IMR-90 (cell line): ENCODE measurements at regions not wholly inside any gene's neighbourhood (a gene's known extent, or its start where the extent isn't known, plus 50 kb on each side); places are given as distances from the start of the nearest gene placed in this dataset.

Source experiments
- ATAC-seq: fragments of 200-7000 bp; cut with Tn5 transposase; 2 replicates; pipeline ENCODE4 v1.9.1; 2020; ENCODE audit warnings: low read depth, mild to moderate bottlenecking, moderate library complexity
- BruUV-seq: library from RNA; stranded (reverse); fragments of 400-500 nt; replicated peaks from 2 replicates; lab custom pipeline; 2021; lab: Mats Ljungman, UMichigan
- CTCF ChIA-PET: fragments of 300-600 bp; formaldehyde crosslinking; extraction: SDS; loops from one replicate; lab custom pipeline; 2021; ENCODE audit warnings: antibody characterized with exemption; lab: Yijun Ruan, JAX
- POLR2A ChIA-PET: fragments of 300-600 bp; sonication (Branson Sonifier 250); formaldehyde crosslinking; loops from one replicate; lab custom pipeline; 2022; ENCODE audit warnings: antibody characterized with exemption; ENCODE audit not compliant: unreplicated experiment; lab: Charles Lee
- DNase-seq: peaks from one replicate; pipeline ENCODE4 v3.0.0; 2013
- H2AFZ ChIP-seq: replicated peaks from 2 replicates; pipeline ENCODE3; 2013; ENCODE audit warnings: low read length, mild to moderate bottlenecking; ENCODE audit not compliant: poor library complexity
- H2AK5ac ChIP-seq: 2 replicates; pipeline ENCODE4 v1.6.1; 2013; ENCODE audit warnings: low read depth, low read length, inconsistent platforms
- H2AK9ac ChIP-seq: replicated peaks from 2 replicates; pipeline ENCODE3; 2013; ENCODE audit warnings: mild to moderate bottlenecking, low read depth, low read length, moderate library complexity; ENCODE audit not compliant: poor library complexity
- H2BK120ac ChIP-seq: 2 replicates; pipeline ENCODE4 v1.6.1; 2013; ENCODE audit warnings: low read depth, low read length, inconsistent platforms
- H2BK15ac ChIP-seq: 3 replicates; pipeline ENCODE4 v1.6.1; 2013; ENCODE audit warnings: low read depth, low read length, inconsistent platforms
- H2BK20ac ChIP-seq: 2 replicates; pipeline ENCODE4 v1.6.1; 2013; ENCODE audit warnings: low read depth, mild to moderate bottlenecking, inconsistent platforms, low read length, moderate library complexity
- H2BK5ac ChIP-seq: 2 replicates; pipeline ENCODE4 v1.6.1; 2013; ENCODE audit warnings: mild to moderate bottlenecking, low read depth, low read length, inconsistent platforms; ENCODE audit not compliant: poor library complexity, severe bottlenecking
- H3K14ac ChIP-seq: replicated peaks from 2 replicates; pipeline ENCODE4 v1.6.1; 2013; ENCODE audit warnings: low read depth, low read length, inconsistent platforms
- H3K18ac ChIP-seq: 2 replicates; pipeline ENCODE4 v1.6.1; 2013; ENCODE audit warnings: low read depth, low read length, control low read depth
- H3K23ac ChIP-seq: 2 replicates; pipeline ENCODE4 v1.6.1; 2013; ENCODE audit warnings: low read depth, low read length, inconsistent platforms
- H3K27ac ChIP-seq: 2 replicates; pipeline ENCODE4 v1.5.1; 2013; ENCODE audit warnings: mild to moderate bottlenecking, control low read depth, low read length; ENCODE audit not compliant: insufficient read depth
- H3K27me3 ChIP-seq: 2 replicates; pipeline ENCODE4 v1.6.1; 2013; ENCODE audit warnings: low read length; ENCODE audit not compliant: control insufficient read depth, insufficient read depth
- H3K36me3 ChIP-seq: 2 replicates; pipeline ENCODE4 v1.6.1; 2013; ENCODE audit warnings: low read length, mixed read lengths; ENCODE audit not compliant: control insufficient read depth, insufficient read depth
- H3K4ac ChIP-seq: 2 replicates; pipeline ENCODE4 v1.6.1; 2013; ENCODE audit warnings: low read depth, low read length, inconsistent platforms
- H3K4me1 ChIP-seq: 2 replicates; pipeline ENCODE4 v1.6.1; 2013; ENCODE audit warnings: low read length, mixed read lengths; ENCODE audit not compliant: control insufficient read depth, insufficient read depth
- H3K4me2 ChIP-seq: 2 replicates; pipeline ENCODE4 v1.6.1; 2013; ENCODE audit warnings: low read depth, mild to moderate bottlenecking, control low read depth, low read length, moderate library complexity
- H3K4me3 ChIP-seq: 2 replicates; pipeline ENCODE4 v1.5.1; 2013; ENCODE audit warnings: low read depth, mild to moderate bottlenecking, control low read depth, low read length, moderate library complexity; ENCODE audit not compliant: insufficient read depth
- H3K56ac ChIP-seq: 2 replicates; pipeline ENCODE4 v1.6.1; 2013; ENCODE audit warnings: low read length, inconsistent platforms; ENCODE audit not compliant: insufficient read depth; ENCODE audit errors: extremely low read depth
- H3K79me1 ChIP-seq, 2 experiments: 2 replicates each; pipeline ENCODE4 v1.6.1; 2013; ENCODE audit warnings: low read length in 2 of 2, inconsistent platforms in 1 of 2, low read depth in 1 of 2
- H3K9ac ChIP-seq: 2 replicates; pipeline ENCODE4 v1.6.1; 2013; ENCODE audit warnings: low read depth, low read length, control low read depth
- H3K9me1 ChIP-seq: 2 replicates; pipeline ENCODE4 v1.6.1; 2013; ENCODE audit warnings: low read length, inconsistent platforms; ENCODE audit not compliant: insufficient read depth
- H3K9me3 ChIP-seq: 2 replicates; pipeline ENCODE4 v1.6.1; 2013; ENCODE audit warnings: low read length; ENCODE audit not compliant: control insufficient read depth, insufficient read depth
- H4K20me1 ChIP-seq: 2 replicates; pipeline ENCODE4 v1.6.1; 2013; ENCODE audit warnings: low read length, inconsistent platforms; ENCODE audit not compliant: insufficient read depth
- H4K5ac ChIP-seq: 2 replicates; pipeline ENCODE4 v1.6.1; 2013; ENCODE audit warnings: mild to moderate bottlenecking, low read depth, low read length, control low read depth
- H4K8ac ChIP-seq, 2 experiments: 2 replicates each; pipeline ENCODE4 v1.6.1; 2013; ENCODE audit warnings: low read depth in 2 of 2, low read length in 2 of 2, control low read depth in 1 of 2, inconsistent platforms in 1 of 2
- H4K91ac ChIP-seq: 2 replicates; pipeline ENCODE4 v1.6.1; 2013; ENCODE audit warnings: low read depth, low read length, inconsistent platforms; ENCODE audit not compliant: insufficient read depth
- CEBPB ChIP-seq: IDR thresholded peaks from 2 replicates; pipeline ENCODE4 v1.6.1; 2012; ENCODE audit warnings: low read depth, low read length, improper control_type of control experiment
- CHD1 ChIP-seq: IDR thresholded peaks from 2 replicates; pipeline ENCODE4 v1.6.1; 2012; ENCODE audit warnings: low read depth, low read length, improper control_type of control experiment
- MAFK ChIP-seq: IDR thresholded peaks from 2 replicates; pipeline ENCODE4 v1.6.1; 2012; ENCODE audit warnings: low read depth, low read length, improper control_type of control experiment
- MAZ ChIP-seq: IDR thresholded peaks from 2 replicates; pipeline ENCODE4 v1.6.1; 2012; ENCODE audit warnings: low read depth, mild to moderate bottlenecking, low read length, improper control_type of control experiment, moderate library complexity, borderline replicate concordance
- MXI1 ChIP-seq: IDR thresholded peaks from 2 replicates; pipeline ENCODE4 v1.6.1; 2012; ENCODE audit warnings: low read depth, mild to moderate bottlenecking, low read length, moderate library complexity, borderline replicate concordance
- NFE2L2 ChIP-seq: fragments of 150-350 bp; IDR thresholded peaks from 2 replicates; pipeline ENCODE4 v1.6.1; 2016; ENCODE audit warnings: low read depth, mild to moderate bottlenecking, low read length
- POLR2A ChIP-seq: IDR thresholded peaks from 2 replicates; pipeline ENCODE4 v1.6.1; 2012; ENCODE audit warnings: mild to moderate bottlenecking, low read depth, low read length
- RAD21 ChIP-seq: IDR thresholded peaks from 2 replicates; pipeline ENCODE4 v1.6.1; 2012; ENCODE audit warnings: low read length, improper control_type of control experiment
- RCOR1 ChIP-seq: IDR thresholded peaks from 2 replicates; pipeline ENCODE4 v1.6.1; 2012; ENCODE audit warnings: mild to moderate bottlenecking, low read length, improper control_type of control experiment; ENCODE audit not compliant: insufficient replicate concordance
- RFX5 ChIP-seq: IDR thresholded peaks from 2 replicates; pipeline ENCODE4 v1.8.0; 2012; ENCODE audit warnings: low read depth, mild to moderate bottlenecking, low read length, moderate library complexity
- SMC3 ChIP-seq: fragments of 150-350 bp; IDR thresholded peaks from 2 replicates; pipeline ENCODE4 v1.6.1; 2016; ENCODE audit warnings: low read depth, mild to moderate bottlenecking, antibody characterized with exemption, low read length, moderate library complexity
- dilution Hi-C: fragments of 300-500 bp; cut with HindIII; formaldehyde crosslinking; loops from one replicate; pipeline ENCODE4 v1.14.3; 2018; ENCODE audit warnings: low sequenced_read_pairs; ENCODE audit not compliant: unreplicated experiment
- in situ Hi-C: fragments of 300-500 bp; cut with MboI; formaldehyde crosslinking; loops from 3 replicates; pipeline ENCODE4 v1.14.3; 2019; ENCODE audit warnings: low sequenced_read_pairs, inconsistent platforms, mixed read lengths
- intact Hi-C: fragments of 100-400 bp; cut with micrococcal nuclease; formaldehyde crosslinking; loops from 2 replicates; pipeline ENCODE4 v1.10.0; 2022
- TF ChIP-seq, protein P1 (sequence below): conservative IDR thresholded peaks from 2 replicates; pipeline ENCODE4 v1.5.1; 2012; ENCODE audit warnings: mild to moderate bottlenecking, low read depth, low read length, improper control_type of control experiment
- TF ChIP-seq, protein P2 (sequence below): fragments of 150-350 bp; IDR thresholded peaks from 2 replicates; pipeline ENCODE4 v1.6.1; 2017; ENCODE audit warnings: mild to moderate bottlenecking, antibody characterized with exemption, low read length, low read depth
- TF ChIP-seq, protein P3 (sequence below): fragments of 150-350 bp; IDR thresholded peaks from 2 replicates; pipeline ENCODE4 v1.6.1; 2016; ENCODE audit warnings: low read depth, mild to moderate bottlenecking, low read length, moderate library complexity, borderline replicate concordance

DNA sequence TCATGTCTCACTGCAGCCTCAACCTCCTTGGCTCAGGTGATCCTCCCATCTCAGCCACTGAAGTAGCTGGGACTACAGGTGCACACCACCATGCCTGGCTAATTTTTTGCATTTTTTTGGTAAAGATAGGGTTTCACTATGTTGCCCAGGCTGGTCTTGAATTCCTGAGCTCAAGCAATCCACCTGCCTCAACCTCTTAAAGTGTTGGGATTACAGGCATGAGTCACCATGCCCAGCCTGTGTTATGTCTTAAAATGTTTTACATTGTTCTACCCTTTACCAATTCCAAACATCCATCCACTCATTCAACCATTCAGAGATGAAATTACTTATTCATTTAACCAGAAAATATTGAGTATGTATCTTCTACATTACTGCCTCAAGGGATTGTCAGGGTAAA, 111.6 kb upstream of the BTG1 start:
- BruUV-seq, result no TSS peak
- H4K91ac ChIP-seq, result no peak overlapping the region
- H4K8ac ChIP-seq, result no peak overlapping the region
- ChIA-PET CTCF (no interaction called here), POLR2A (no interaction called here)
- 0 out of 2 replicates have a peak, but pooled peaks cover 3% of the 10 kb centered on the region for H3K4me1 ChIP-seq
- dilution Hi-C loops, result no loop called here
- no peak overlapping the region for H4K5ac ChIP-seq
- no peak overlapping the region for H3K4ac ChIP-seq
- H3K18ac ChIP-seq, result no peak overlapping the region
- no peak overlapping the region for H3K27ac ChIP-seq
- H3K14ac ChIP-seq, result no peak overlapping the region
- no peak for DNase-seq
- TF ChIP-seq SMC3 (no peak), NFE2L2 (no peak), RCOR1 (no peak), RAD21 (no peak), MAFK (no peak), CEBPB (no peak), MAZ (no peak), POLR2A (no peak), RFX5 (no peak), MXI1 (no peak), CHD1 (no peak)
- TF ChIP-seq, protein P1, sequence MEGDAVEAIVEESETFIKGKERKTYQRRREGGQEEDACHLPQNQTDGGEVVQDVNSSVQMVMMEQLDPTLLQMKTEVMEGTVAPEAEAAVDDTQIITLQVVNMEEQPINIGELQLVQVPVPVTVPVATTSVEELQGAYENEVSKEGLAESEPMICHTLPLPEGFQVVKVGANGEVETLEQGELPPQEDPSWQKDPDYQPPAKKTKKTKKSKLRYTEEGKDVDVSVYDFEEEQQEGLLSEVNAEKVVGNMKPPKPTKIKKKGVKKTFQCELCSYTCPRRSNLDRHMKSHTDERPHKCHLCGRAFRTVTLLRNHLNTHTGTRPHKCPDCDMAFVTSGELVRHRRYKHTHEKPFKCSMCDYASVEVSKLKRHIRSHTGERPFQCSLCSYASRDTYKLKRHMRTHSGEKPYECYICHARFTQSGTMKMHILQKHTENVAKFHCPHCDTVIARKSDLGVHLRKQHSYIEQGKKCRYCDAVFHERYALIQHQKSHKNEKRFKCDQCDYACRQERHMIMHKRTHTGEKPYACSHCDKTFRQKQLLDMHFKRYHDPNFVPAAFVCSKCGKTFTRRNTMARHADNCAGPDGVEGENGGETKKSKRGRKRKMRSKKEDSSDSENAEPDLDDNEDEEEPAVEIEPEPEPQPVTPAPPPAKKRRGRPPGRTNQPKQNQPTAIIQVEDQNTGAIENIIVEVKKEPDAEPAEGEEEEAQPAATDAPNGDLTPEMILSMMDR, result no peak
- TF ChIP-seq, protein P2, sequence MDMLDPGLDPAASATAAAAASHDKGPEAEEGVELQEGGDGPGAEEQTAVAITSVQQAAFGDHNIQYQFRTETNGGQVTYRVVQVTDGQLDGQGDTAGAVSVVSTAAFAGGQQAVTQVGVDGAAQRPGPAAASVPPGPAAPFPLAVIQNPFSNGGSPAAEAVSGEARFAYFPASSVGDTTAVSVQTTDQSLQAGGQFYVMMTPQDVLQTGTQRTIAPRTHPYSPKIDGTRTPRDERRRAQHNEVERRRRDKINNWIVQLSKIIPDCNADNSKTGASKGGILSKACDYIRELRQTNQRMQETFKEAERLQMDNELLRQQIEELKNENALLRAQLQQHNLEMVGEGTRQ, result no peak
- TF ChIP-seq, protein P3, sequence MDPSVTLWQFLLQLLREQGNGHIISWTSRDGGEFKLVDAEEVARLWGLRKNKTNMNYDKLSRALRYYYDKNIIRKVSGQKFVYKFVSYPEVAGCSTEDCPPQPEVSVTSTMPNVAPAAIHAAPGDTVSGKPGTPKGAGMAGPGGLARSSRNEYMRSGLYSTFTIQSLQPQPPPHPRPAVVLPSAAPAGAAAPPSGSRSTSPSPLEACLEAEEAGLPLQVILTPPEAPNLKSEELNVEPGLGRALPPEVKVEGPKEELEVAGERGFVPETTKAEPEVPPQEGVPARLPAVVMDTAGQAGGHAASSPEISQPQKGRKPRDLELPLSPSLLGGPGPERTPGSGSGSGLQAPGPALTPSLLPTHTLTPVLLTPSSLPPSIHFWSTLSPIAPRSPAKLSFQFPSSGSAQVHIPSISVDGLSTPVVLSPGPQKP, result no peak
- H3K36me3 ChIP-seq, result no peaks in the 10 kb centered on the region
- H3K4me3 ChIP-seq, result no peak overlapping the region
- no peak for ATAC-seq
- H3K9ac ChIP-seq, result no peak overlapping the region
- H3K9me3 ChIP-seq, result no peaks in the 10 kb centered on the region
- H3K23ac ChIP-seq, result no peak overlapping the region
- H3K9me1 ChIP-seq, result no peaks in the 10 kb centered on the region
- no peak overlapping the region for H2AFZ ChIP-seq
- H2BK20ac ChIP-seq, result no peak overlapping the region
- intact Hi-C loops, result no loop called here
- H4K20me1 ChIP-seq, result no peaks in the 10 kb centered on the region
- H2BK15ac ChIP-seq, result no peak overlapping the region
- no peak overlapping the region for H2BK5ac ChIP-seq
- H2AK5ac ChIP-seq, result no peak overlapping the region
- no peaks in the 10 kb centered on the region for H3K27me3 ChIP-seq
- H3K4me2 ChIP-seq, result no peak overlapping the region
- in situ Hi-C loops, result no loop called here
- H2BK120ac ChIP-seq, result no peak overlapping the region
- no peak overlapping the region for H2AK9ac ChIP-seq
- no peaks in the 10 kb centered on the region for H3K79me1 ChIP-seq
- H3K56ac ChIP-seq, result no peak overlapping the region
